ENCODE measurements at regions not wholly inside any gene's neighbourhood (a gene's known extent, or its start where the extent isn't known, plus 50 kb on each side); places are given as distances from the start of the nearest gene placed in this dataset.

DNA sequence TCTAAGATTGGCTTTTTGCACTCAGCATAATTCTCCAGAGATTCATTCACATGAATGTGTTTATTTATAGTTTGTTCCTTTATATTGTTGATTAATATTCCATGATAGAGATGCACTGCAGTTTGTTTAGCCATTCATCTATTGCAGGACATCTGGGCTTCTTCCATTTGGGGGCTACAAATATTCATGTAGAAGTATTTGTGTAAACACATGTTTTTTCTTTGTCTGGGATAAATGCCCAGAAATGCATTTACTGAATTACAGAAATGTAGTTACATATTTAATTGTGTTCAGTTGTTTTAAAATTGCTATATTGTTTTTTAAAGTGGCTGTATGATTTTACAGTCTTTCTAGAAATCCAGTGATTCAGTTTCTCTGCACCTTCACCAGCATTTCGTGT, 635.0 kb downstream of the ZIC1 start:
- no peaks in the 10 kb centered on the region for H3K36me3 ChIP-seq
- H4K20me1 ChIP-seq: no peaks in the 10 kb centered on the region
- H3K9ac ChIP-seq: no peak overlapping the region
- no peaks in the 10 kb centered on the region for H3K27me3 ChIP-seq
- H3K4me3 ChIP-seq: no peak overlapping the region
- H3K9me3 ChIP-seq (replicated peaks in 1 of 11): peaks cover 0 to under 1% (median 0%) of the 10 kb centered on the region in 11 experiments; a peak in 1 of 22 replicates
- no peak for TF ChIP-seq Cebpa-rat (IDR thresholded peaks at IDR 0.05)
- H3K27ac ChIP-seq: no peak overlapping the region
- no peaks in the 10 kb centered on the region for H3K4me1 ChIP-seq
- no peak overlapping the region for H3K4me2 ChIP-seq

- H3K4me3 ChIP-seq: no peak overlapping the region
- no peak for TF ChIP-seq Cebpa-rat (IDR thresholded peaks at IDR 0.05)
- H3K27ac ChIP-seq: no peak overlapping the region
- no peaks in the 10 kb centered on the region for H3K27me3 ChIP-seq
- H3K9me3 ChIP-seq (replicated peaks in 1 of 11): no peaks in the 10 kb centered on the region
- no peak overlapping the region for H3K9ac ChIP-seq
- no peaks in the 10 kb centered on the region for H3K4me1 ChIP-seq
- H3K4me2 ChIP-seq: no peak overlapping the region
- H3K36me3 ChIP-seq: no peaks in the 10 kb centered on the region
- no peaks in the 10 kb centered on the region for H4K20me1 ChIP-seq
Observed at GRCh38 chr3:148054999-148055398, 642.7 kb upstream of the AGTR1 start.

DNA sequence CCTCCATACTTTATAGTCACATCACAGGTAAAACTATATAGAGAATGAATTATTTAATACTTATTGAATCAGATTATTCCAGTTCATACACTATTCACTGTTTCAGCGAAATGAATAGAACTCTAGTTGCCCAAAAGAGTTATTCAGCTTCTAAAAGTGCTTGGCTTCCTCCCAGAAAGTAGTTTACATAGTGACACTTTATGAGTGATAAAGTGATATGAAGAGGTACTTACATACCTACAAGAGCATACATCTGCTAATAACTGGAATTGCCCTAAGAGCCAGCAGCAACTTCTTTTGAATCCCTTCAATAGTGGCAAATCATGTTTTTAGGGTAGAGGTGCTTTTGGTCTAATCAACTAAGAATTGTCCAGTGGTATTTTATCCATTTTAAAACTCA, 635.1 kb upstream of the AGTR1 start:
- H4K20me1 ChIP-seq: no peaks in the 10 kb centered on the region
- no peaks in the 10 kb centered on the region for H3K4me1 ChIP-seq
- no peak for TF ChIP-seq Cebpa-rat (IDR thresholded peaks at IDR 0.05)
- no peaks in the 10 kb centered on the region for H3K27me3 ChIP-seq
- H3K9ac ChIP-seq: no peak overlapping the region
- no peaks in the 10 kb centered on the region for H3K36me3 ChIP-seq
- H3K27ac ChIP-seq: no peak overlapping the region
- no peak overlapping the region for H3K4me3 ChIP-seq
- no peak overlapping the region for H3K4me2 ChIP-seq
- no peaks in the 10 kb centered on the region for H3K9me3 ChIP-seq (replicated peaks in 1 of 11)

GRCh38 chr3:148066802-148067201, 630.9 kb upstream of the AGTR1 start:
- Histone ChIP-seq H3K27ac (no peak overlapping the region), H3K4me2 (no peak overlapping the region), H3K27me3 (no peaks in the 10 kb centered on the region), H4K20me1 (no peaks in the 10 kb centered on the region), H3K4me1 (no peaks in the 10 kb centered on the region), H3K9ac (no peak overlapping the region), H3K4me3 (no peak overlapping the region), H3K9me3 (replicated peaks in 1 of 11) (no peaks in the 10 kb centered on the region), H3K36me3 (no peaks in the 10 kb centered on the region)
- no peak for TF ChIP-seq Cebpa-rat (IDR thresholded peaks at IDR 0.05)

GRCh38 chr3:148068466-148068865, 629.2 kb upstream of the AGTR1 start:
- Histone ChIP-seq H3K36me3 (no peaks in the 10 kb centered on the region), H4K20me1 (no peaks in the 10 kb centered on the region), H3K27me3 (no peaks in the 10 kb centered on the region), H3K9ac (no peak overlapping the region), H3K4me1 (no peaks in the 10 kb centered on the region), H3K9me3 (replicated peaks in 1 of 11) (no peaks in the 10 kb centered on the region), H3K27ac (no peak overlapping the region), H3K4me2 (no peak overlapping the region), H3K4me3 (no peak overlapping the region)
- TF ChIP-seq Cebpa-rat (IDR thresholded peaks at IDR 0.05): no peak

- Histone ChIP-seq H4K20me1 (no peaks in the 10 kb centered on the region), H3K36me3 (no peaks in the 10 kb centered on the region), H3K27me3 (no peaks in the 10 kb centered on the region), H3K4me1 (peaks cover 0 to under 1% (median 0%) of the 10 kb centered on the region in 10 experiments; a peak in 2 of 20 replicates), H3K4me2 (no peak overlapping the region), H3K27ac (no peak overlapping the region), H3K4me3 (no peak overlapping the region), H3K9ac (no peak overlapping the region), H3K9me3 (replicated peaks in 1 of 11) (no peaks in the 10 kb centered on the region)
- TF ChIP-seq Cebpa-rat (IDR thresholded peaks at IDR 0.05): no peak
Observed at GRCh38 chr3:148070041-148070440, 627.7 kb upstream of the AGTR1 start.

DNA sequence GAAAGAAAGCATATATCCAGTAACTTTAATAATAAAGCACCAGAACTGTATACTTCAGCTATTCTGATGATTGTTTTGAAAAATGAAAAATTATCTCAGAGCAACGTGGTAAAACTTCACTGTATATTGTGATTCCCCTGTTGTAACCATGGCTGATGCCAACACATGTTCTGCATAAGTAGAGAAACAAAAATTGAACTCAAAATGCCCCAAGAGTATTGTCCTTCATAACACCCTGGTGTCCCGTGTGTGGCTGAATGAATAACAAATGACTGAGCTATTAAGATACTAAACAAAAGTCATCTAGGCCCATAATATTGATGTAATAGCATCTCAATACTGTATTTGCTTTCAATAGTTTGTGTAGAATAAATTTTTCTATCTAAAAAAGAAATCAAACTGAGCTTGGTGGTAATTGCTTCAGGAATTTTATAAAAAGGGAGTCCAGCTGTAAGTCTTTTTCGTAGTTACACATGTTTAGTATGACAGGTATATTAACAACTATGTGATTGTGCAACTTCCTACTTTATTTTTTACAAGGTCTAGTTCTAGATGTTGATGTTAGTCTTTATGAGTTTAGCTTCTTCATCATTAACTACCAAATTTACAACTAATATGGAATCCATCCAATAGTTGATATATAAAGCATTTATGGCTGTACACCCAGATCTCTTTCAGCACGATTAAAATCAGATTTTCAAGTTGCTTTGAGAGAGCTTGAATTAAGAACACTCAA, 623.8 kb upstream of the AGTR1 start:
- H3K9me3 ChIP-seq (replicated peaks in 1 of 11): no peaks in the 10 kb centered on the region
- H3K4me2 ChIP-seq: no peak overlapping the region
- no peak for TF ChIP-seq Cebpa-rat (IDR thresholded peaks at IDR 0.05)
- peaks cover 0 to 6% (median 0%) of the 10 kb centered on the region in 10 experiments; a peak in 3 of 20 replicates for H3K4me1 ChIP-seq
- no peaks in the 10 kb centered on the region for H4K20me1 ChIP-seq
- no peak overlapping the region for H3K4me3 ChIP-seq
- no peaks in the 10 kb centered on the region for H3K27me3 ChIP-seq
- no peaks in the 10 kb centered on the region for H3K36me3 ChIP-seq
- H3K9ac ChIP-seq: no peak overlapping the region
- no peak overlapping the region for H3K27ac ChIP-seq

DNA sequence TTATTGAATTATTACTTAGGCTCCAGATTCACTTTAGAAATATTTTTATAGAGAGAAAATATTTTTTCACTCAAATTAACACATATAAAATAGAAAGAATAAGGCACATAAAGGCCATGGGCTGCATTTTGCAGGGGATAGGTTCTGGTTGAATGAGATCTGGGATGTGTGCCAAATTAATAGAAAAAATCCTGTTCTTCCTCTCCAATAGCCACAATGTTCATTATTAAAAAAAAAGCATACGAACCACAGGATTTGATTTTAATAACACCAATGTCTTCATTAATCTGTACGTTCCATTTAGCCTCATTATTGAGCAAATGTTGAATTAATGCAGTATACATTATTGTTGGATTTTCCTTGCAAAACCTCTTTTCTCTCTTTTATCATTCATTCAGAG, 622.8 kb upstream of the AGTR1 start:
- H3K4me1 ChIP-seq: peaks cover 0 to 6% (median 0%) of the 10 kb centered on the region in 10 experiments; a peak in 3 of 20 replicates
- H3K36me3 ChIP-seq: no peaks in the 10 kb centered on the region
- H3K4me2 ChIP-seq: no peak overlapping the region
- H3K9me3 ChIP-seq (replicated peaks in 1 of 11): no peaks in the 10 kb centered on the region
- no peak overlapping the region for H3K4me3 ChIP-seq
- no peaks in the 10 kb centered on the region for H3K27me3 ChIP-seq
- no peak for TF ChIP-seq Cebpa-rat (IDR thresholded peaks at IDR 0.05)
- no peak overlapping the region for H3K27ac ChIP-seq
- H3K9ac ChIP-seq: no peak overlapping the region
- H4K20me1 ChIP-seq: no peaks in the 10 kb centered on the region

DNA sequence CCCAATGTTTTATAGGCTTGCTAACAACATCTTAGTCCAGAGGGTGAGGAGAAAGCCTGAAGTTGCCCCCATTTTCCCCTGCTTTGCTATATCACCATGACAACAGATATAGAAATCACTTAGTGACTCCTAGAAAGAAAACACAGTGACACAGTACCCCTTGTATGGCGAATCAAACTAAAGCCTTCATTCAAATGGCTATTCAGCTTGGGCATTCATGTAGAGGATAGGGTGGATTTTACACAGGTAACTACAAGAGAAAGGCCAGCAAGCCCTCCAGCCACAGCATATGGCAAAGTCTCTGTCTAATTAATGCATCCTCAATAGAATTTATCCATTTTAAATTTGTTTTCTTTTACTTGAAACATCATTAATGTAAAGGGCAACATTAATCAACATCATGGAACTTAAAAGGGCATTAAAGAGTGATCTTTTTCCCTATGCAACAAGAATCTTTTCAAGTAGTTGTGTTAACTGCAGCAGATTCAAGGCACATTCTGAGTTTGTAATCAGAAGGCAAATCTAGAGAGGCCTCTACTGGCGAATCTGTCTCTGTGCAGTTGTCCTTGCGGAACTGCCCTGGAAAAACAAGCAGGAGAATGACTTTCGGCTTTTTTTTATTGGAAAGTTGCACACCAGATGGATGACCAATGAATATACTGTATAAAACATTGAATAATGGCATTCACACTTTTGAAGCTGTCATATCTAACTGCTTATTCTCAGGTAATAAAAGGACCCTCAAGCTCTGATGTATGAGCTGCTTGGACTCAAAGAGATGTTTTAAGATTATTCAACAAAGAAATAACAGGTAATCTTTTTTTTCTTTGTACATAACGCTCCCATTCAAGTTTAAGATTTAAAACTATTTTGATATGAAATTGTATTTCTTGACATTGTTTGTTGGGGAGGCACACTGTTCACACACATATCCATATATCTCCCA, 621.7 kb upstream of the AGTR1 start:
- H3K4me1 ChIP-seq: peaks cover 0 to 6% (median 0%) of the 10 kb centered on the region in 10 experiments; a peak in 3 of 20 replicates
- H3K9ac ChIP-seq: no peak overlapping the region
- TF ChIP-seq Cebpa-rat (IDR thresholded peaks at IDR 0.05): no peak
- no peak overlapping the region for H3K4me3 ChIP-seq
- no peak overlapping the region for H3K4me2 ChIP-seq
- H3K36me3 ChIP-seq: no peaks in the 10 kb centered on the region
- H3K9me3 ChIP-seq (replicated peaks in 1 of 11): no peaks in the 10 kb centered on the region
- H3K27me3 ChIP-seq: no peaks in the 10 kb centered on the region
- no peak overlapping the region for H3K27ac ChIP-seq
- H4K20me1 ChIP-seq: no peaks in the 10 kb centered on the region
